Mesenchymal stem cell (in vitro differentiated cells and primary cell): ENCODE measurements at regions not wholly inside any gene's neighbourhood (a gene's known extent, or its start where the extent isn't known, plus 50 kb on each side); places are given as distances from the start of the nearest gene placed in this dataset.
"Not testable (repeated sequence)": the region's sequence is repeated elsewhere in the genome, so short reads cannot be mapped to it uniquely, and the experiment has no call there.

ENCODE experiments used
- DNase-seq: peaks from one replicate; pipeline ENCODE4 v3.0.0-alpha.2; 2013
- H2AFZ ChIP-seq: one replicate; pipeline ENCODE4 v1.6.1; 2013; ENCODE audit warnings: low read depth, mild to moderate bottlenecking, control low read depth, inconsistent platforms, low read length, moderate library complexity
- H2AK5ac ChIP-seq: 2 replicates; pipeline ENCODE4 v1.6.1; 2013; ENCODE audit warnings: low read length, moderate library complexity, mild to moderate bottlenecking, inconsistent platforms; ENCODE audit not compliant: severe bottlenecking
- H2BK120ac ChIP-seq: one replicate; pipeline ENCODE4 v1.6.1; 2013; ENCODE audit warnings: low read depth, mild to moderate bottlenecking, inconsistent platforms, low read length, moderate library complexity
- H2BK12ac ChIP-seq, 2 experiments: one replicate each; pipeline ENCODE4 v1.6.1; 2013; ENCODE audit warnings: inconsistent platforms in 2 of 2, low read length in 2 of 2, mild to moderate bottlenecking in 2 of 2, moderate library complexity in 2 of 2, control low read depth in 1 of 2
- H2BK15ac ChIP-seq: one replicate; pipeline ENCODE4 v1.6.1; 2013; ENCODE audit warnings: mild to moderate bottlenecking, low read depth, inconsistent platforms; ENCODE audit not compliant: poor library complexity, severe bottlenecking
- H2BK5ac ChIP-seq: 2 replicates; pipeline ENCODE4 v1.6.1; 2013; ENCODE audit warnings: low read depth, mild to moderate bottlenecking, low read length, control low read depth, inconsistent platforms; ENCODE audit not compliant: poor library complexity, severe bottlenecking
- H3K14ac ChIP-seq, 2 experiments: one replicate each; pipeline ENCODE4 v1.6.1; 2013; ENCODE audit warnings: inconsistent platforms in 2 of 2, low read length in 2 of 2, control low read depth in 1 of 2, mild to moderate bottlenecking in 1 of 2, moderate library complexity in 1 of 2
- H3K18ac ChIP-seq, 2 experiments: one replicate each; pipeline ENCODE4 v1.6.1; 2013; ENCODE audit warnings: inconsistent platforms in 2 of 2, low read length in 2 of 2, control low read depth in 1 of 2, low read depth in 1 of 2, mild to moderate bottlenecking in 1 of 2
- H3K23ac ChIP-seq, 2 experiments: one replicate each; pipeline ENCODE4 v1.6.1; 2013; ENCODE audit warnings: inconsistent platforms in 2 of 2, low read length in 2 of 2, mild to moderate bottlenecking in 2 of 2, moderate library complexity in 2 of 2, control low read depth in 1 of 2
- H3K27ac ChIP-seq: 2 replicates; pipeline ENCODE4 v1.5.1; 2013; ENCODE audit warnings: mild to moderate bottlenecking, moderate library complexity, low read length, control low read depth, inconsistent platforms; ENCODE audit not compliant: poor library complexity, severe bottlenecking
- H3K27me3 ChIP-seq, 2 experiments: 2 replicates each; pipeline versions ENCODE4 v1.6.1 to v1.7.0; 2013; ENCODE audit warnings: low read length in 2 of 2, mild to moderate bottlenecking in 2 of 2, moderate library complexity in 2 of 2, control low read depth in 1 of 2, inconsistent platforms in 1 of 2; ENCODE audit not compliant: control insufficient read depth in 1 of 2, insufficient read depth in 1 of 2
- H3K36me3 ChIP-seq, 2 experiments: 2 replicates each; pipeline versions ENCODE4 v1.6.1 to v1.7.0; 2013; ENCODE audit warnings: low read length in 2 of 2, control low read depth in 1 of 2, inconsistent platforms in 1 of 2, low read depth in 1 of 2, mild to moderate bottlenecking in 1 of 2; ENCODE audit not compliant: insufficient read depth in 2 of 2, control insufficient read depth in 1 of 2
- H3K4ac ChIP-seq, 2 experiments: one replicate each; pipeline ENCODE4 v1.6.1; 2013; ENCODE audit warnings: inconsistent platforms in 2 of 2, low read length in 2 of 2, mild to moderate bottlenecking in 2 of 2, moderate library complexity in 2 of 2, control low read depth in 1 of 2, low read depth in 1 of 2
- H3K4me1 ChIP-seq: 2 replicates; pipeline ENCODE4 v1.6.1; 2013; ENCODE audit warnings: low read depth, low read length, control low read depth; ENCODE audit not compliant: control insufficient read depth, insufficient read depth
- H3K4me2 ChIP-seq: 2 replicates; pipeline ENCODE4 v1.6.1; 2013; ENCODE audit warnings: low read length, mild to moderate bottlenecking, inconsistent platforms; ENCODE audit not compliant: poor library complexity, severe bottlenecking
- H3K4me3 ChIP-seq, 2 experiments: 2 replicates each; pipeline versions ENCODE4 v1.5.1 to v1.7.0; 2013; ENCODE audit warnings: low read length in 2 of 2, mild to moderate bottlenecking in 2 of 2, control low read depth in 1 of 2, low read depth in 1 of 2; ENCODE audit not compliant: insufficient read depth in 1 of 2
- H3K79me1 ChIP-seq: replicated peaks from 2 replicates; pipeline ENCODE4 v1.6.1; 2013; ENCODE audit warnings: mild to moderate bottlenecking, control low read depth, low read length, inconsistent platforms; ENCODE audit not compliant: poor library complexity, severe bottlenecking
- H3K9ac ChIP-seq: 2 replicates; pipeline ENCODE4 v1.7.0; 2013; ENCODE audit warnings: mild to moderate bottlenecking, low read length, moderate library complexity
- H3K9me3 ChIP-seq: 2 replicates; pipeline ENCODE4 v1.7.0; 2013; ENCODE audit warnings: mild to moderate bottlenecking, low read length; ENCODE audit not compliant: control insufficient read depth
- H4K8ac ChIP-seq: one replicate; pipeline ENCODE4 v1.6.1; 2013; ENCODE audit warnings: inconsistent platforms, mild to moderate bottlenecking, low read length, moderate library complexity
- H4K91ac ChIP-seq: one replicate; pipeline ENCODE4 v1.6.1; 2013; ENCODE audit warnings: mild to moderate bottlenecking, low read length, inconsistent platforms
- WGBS: methylation state at CpG from one replicate; pipeline ENCODE4 v1.1.7; 2013; ENCODE audit warnings: mixed read lengths; 5-methylcytosine and 5-hydroxymethylcytosine counted together

- no peak overlapping the region for H2AFZ ChIP-seq
- H2AK5ac ChIP-seq: no peak overlapping the region
- no peak overlapping the region for H3K4me2 ChIP-seq
- H2BK12ac ChIP-seq: no peak overlapping the region
- DNase-seq: no peak
- H3K18ac ChIP-seq: no peak overlapping the region
- H4K8ac ChIP-seq: no peak overlapping the region
- H3K36me3 ChIP-seq: no peaks in the 10 kb centered on the region
- H3K14ac ChIP-seq: no peak overlapping the region
- no peak overlapping the region for H3K27ac ChIP-seq
- no peak overlapping the region for H4K91ac ChIP-seq
- H3K4ac ChIP-seq: no peak overlapping the region
- peaks cover 4% of the 10 kb centered on the region for H3K9me3 ChIP-seq
- no peaks in the 10 kb centered on the region for H3K79me1 ChIP-seq
- H3K4me1 ChIP-seq: peaks cover 3% of the 10 kb centered on the region
- no peak overlapping the region for H2BK5ac ChIP-seq
- H3K4me3 ChIP-seq: no peak overlapping the region
- no peak overlapping the region for H3K23ac ChIP-seq
- H3K27me3 ChIP-seq: no peaks in the 10 kb centered on the region
- H3K9ac ChIP-seq: no peak overlapping the region
- H2BK120ac ChIP-seq: no peak overlapping the region
- no peak overlapping the region for H2BK15ac ChIP-seq
Measured at GRCh38 chr3:63727233-63727632, 74.8 kb downstream of the SNTN start.

- no peak overlapping the region for H2BK15ac ChIP-seq
- no peak overlapping the region for H3K4me3 ChIP-seq
- H2BK12ac ChIP-seq: no peak overlapping the region
- no peak overlapping the region for H4K8ac ChIP-seq
- no peak overlapping the region for H4K91ac ChIP-seq
- H3K4me1 ChIP-seq: no peaks in the 10 kb centered on the region
- no peak overlapping the region for H2AK5ac ChIP-seq
- no peaks in the 10 kb centered on the region for H3K27me3 ChIP-seq
- no peaks in the 10 kb centered on the region for H3K79me1 ChIP-seq
- H3K4me2 ChIP-seq: no peak overlapping the region
- no peak overlapping the region for H3K14ac ChIP-seq
- no peak for DNase-seq
- H3K9me3 ChIP-seq: peaks cover 4% of the 10 kb centered on the region
- WGBS: no CpG with 5 or more reads among the region's 2 CpGs
- no peak overlapping the region for H3K9ac ChIP-seq
- no peaks in the 10 kb centered on the region for H3K36me3 ChIP-seq
- no peak overlapping the region for H2BK5ac ChIP-seq
- no peak overlapping the region for H2AFZ ChIP-seq
- H3K27ac ChIP-seq: no peak overlapping the region
- H3K23ac ChIP-seq: no peak overlapping the region
- H2BK120ac ChIP-seq: no peak overlapping the region
- H3K18ac ChIP-seq: no peak overlapping the region
- no peak overlapping the region for H3K4ac ChIP-seq
Measured at GRCh38 chr3:63731866-63732265, 79.4 kb downstream of the SNTN start.

- H2BK15ac ChIP-seq, H3K14ac ChIP-seq: not testable (repeated sequence)
- WGBS: 93% methylated on average over 19 of the region's 19 CpGs
Measured at GRCh38 chr3:63733278-63733677, 80.8 kb downstream of the SNTN start.

GRCh38 chr3:63734632-63735031 lies 82.2 kb downstream of the SNTN start:
- H4K91ac ChIP-seq, H3K14ac ChIP-seq, H3K9me3 ChIP-seq, H3K79me1 ChIP-seq, H3K4me1 ChIP-seq, H3K23ac ChIP-seq, H3K27ac ChIP-seq, H3K4me3 ChIP-seq, H3K9ac ChIP-seq, H3K4me2 ChIP-seq, H3K27me3 ChIP-seq, H3K18ac ChIP-seq, H2BK5ac ChIP-seq, H4K8ac ChIP-seq, H3K4ac ChIP-seq, H2BK12ac ChIP-seq, H2BK15ac ChIP-seq, H2BK120ac ChIP-seq, DNase-seq, H3K36me3 ChIP-seq, H2AK5ac ChIP-seq, H2AFZ ChIP-seq: not testable (repeated sequence)
- 63% methylated on average over 2 of the region's 6 CpGs for WGBS

More at GRCh38 chr3:63733278-63733677, 80.8 kb downstream of the SNTN start:
- H3K4me2 ChIP-seq, H3K4me3 ChIP-seq, H3K36me3 ChIP-seq, DNase-seq, H3K27me3 ChIP-seq, H2AK5ac ChIP-seq, H3K4me1 ChIP-seq, H4K91ac ChIP-seq, H2AFZ ChIP-seq, H2BK5ac ChIP-seq, H3K4ac ChIP-seq, H3K9ac ChIP-seq, H3K9me3 ChIP-seq, H3K23ac ChIP-seq, H3K27ac ChIP-seq, H2BK120ac ChIP-seq, H3K18ac ChIP-seq, H2BK12ac ChIP-seq, H4K8ac ChIP-seq, H3K79me1 ChIP-seq: not testable (repeated sequence)
